Erythroblast (primary cell): ENCODE measurements at regions not wholly inside any gene's neighbourhood (a gene's known extent, or its start where the extent isn't known, plus 50 kb on each side); places are given as distances from the start of the nearest gene placed in this dataset.

Experiments used
- DNase-seq, 2 experiments: peaks; one replicate each; lab custom pipeline; 2025; lab: John Stamatoyannopoulos, UW
- GATA1 ChIP-seq: IDR thresholded peaks from 2 replicates; pipeline ENCODE4 v1.6.1; 2011; ENCODE audit warnings: low read depth, mild to moderate bottlenecking, control low read depth, low read length, moderate library complexity
- POLR2A ChIP-seq: IDR thresholded peaks from 2 replicates; pipeline ENCODE4 v1.6.1; 2011; ENCODE audit warnings: mild to moderate bottlenecking, low read length

DNA sequence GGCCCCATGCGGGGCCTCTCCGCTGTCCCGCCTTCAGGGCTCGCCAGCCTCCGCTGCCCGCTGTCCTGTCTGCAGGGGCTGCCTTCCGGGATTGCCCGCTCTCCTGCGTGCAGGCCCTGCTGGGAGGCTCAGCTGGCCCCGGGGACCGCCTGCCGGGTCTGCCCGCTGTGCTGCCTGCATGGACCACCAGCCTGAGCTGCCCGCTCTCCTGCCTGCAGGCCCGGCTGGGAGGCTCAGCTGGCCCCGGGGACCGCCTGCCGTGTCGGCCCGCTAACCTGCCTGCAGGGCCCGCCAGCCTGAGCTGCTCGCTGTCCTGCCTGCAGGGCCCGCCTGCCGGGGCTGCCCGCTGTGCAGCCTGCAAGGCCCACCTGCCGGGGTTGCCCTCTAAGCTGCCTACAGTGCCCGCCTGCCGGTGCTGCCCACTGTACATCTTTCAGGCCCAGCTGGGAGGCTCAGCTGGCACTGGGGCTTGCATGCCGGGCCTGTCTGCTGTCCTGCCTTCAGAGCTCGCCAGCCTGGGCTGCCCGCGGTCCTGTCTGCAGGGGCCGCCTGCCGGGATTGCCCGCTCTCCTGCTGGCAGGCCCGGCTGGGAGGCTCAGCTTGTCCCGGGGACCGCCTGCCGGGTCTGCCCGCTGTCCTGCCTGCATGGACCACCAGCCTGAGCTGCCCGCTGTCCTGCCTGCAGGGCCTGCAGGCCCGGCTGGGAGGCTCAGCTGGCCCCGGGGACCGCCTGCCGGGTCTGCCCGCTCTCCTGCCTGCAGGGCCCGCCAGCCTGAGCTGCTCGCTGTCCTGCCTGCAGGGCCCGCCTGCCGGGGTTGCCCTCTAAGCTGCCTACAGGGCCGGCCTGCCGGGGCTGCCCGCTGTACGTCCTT, 165.1 kb downstream of the GLRX3 start:
- DNase-seq: peak; percentile 11 to 44
- TF ChIP-seq GATA1 (no peak), POLR2A (no peak)

- DNase-seq: no peak
- no peak for TF ChIP-seq GATA1
- TF ChIP-seq POLR2A: no peak
Observed at GRCh38 chr10:130326954-130327353, 190.8 kb downstream of the GLRX3 start.

DNA sequence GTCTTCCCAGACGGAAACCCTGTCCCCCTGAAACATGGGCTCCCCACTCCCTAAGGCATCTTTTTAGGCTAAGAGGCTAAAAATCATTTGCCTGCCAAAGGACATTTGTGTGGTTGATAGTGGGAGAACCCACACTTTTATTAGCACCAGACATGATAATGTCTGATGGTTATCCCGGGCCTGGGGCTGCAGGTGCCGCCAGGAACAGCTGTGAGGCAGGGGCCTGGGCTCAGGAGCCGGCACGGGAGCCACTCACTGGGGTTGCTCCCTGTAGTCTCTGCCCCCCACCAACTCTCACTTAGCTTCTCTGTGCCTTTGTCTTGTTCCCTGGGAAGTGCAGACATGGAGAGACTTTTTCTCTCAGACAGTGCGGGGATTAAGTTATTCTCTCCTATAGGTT, 193.6 kb downstream of the GLRX3 start:
- no peak for TF ChIP-seq GATA1
- no peak for TF ChIP-seq POLR2A
- no peak for DNase-seq

DNA sequence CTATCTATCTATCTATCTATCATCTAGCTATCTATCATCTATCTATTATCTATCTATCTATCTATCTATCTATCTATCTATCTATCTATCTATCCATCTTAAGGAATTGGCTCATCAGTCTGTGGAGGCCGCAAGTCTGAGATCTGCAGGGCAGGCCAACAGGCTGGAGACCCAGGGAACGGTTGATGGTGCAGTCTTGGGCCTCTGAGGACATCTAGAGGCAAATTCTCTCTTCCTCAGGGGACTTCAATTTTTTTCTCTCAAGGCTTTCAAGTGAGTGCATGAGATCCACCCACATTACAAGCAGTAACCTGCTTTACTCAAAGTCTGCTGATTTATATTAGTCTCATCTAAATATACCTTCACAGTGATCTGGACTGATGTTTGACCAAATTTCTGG, 197.0 kb downstream of the GLRX3 start:
- DNase-seq: peak; percentile 6 to 9
- no peak for TF ChIP-seq GATA1
- TF ChIP-seq POLR2A: no peak

- TF ChIP-seq GATA1: no peak
- TF ChIP-seq POLR2A: no peak
- no peak for DNase-seq
Observed at GRCh38 chr10:130335336-130335735, 199.1 kb downstream of the GLRX3 start.

GRCh38 chr10:130336617-130337304, 200.6 kb downstream of the GLRX3 start:
- no peak for DNase-seq
- TF ChIP-seq GATA1: no peak
- no peak for TF ChIP-seq POLR2A

DNA sequence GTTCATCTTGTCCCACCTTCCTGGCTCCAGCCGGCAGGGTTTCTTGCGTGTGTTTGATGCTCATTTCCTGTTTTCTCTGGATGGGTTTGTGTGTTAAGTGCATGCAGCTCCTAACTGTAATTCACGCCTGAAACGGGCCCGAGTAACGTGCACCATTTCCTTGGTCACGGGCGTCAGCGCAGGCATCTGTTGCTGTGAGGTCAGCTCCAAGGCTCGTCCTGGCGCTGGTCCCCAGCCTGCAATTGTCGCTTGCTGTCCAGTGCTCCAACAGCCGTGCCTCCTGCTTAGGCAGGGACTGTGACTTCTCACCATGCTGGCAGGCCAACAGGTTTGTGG, 201.1 kb downstream of the GLRX3 start:
- no peak for TF ChIP-seq GATA1
- no peak for TF ChIP-seq POLR2A
- no peak for DNase-seq

DNA sequence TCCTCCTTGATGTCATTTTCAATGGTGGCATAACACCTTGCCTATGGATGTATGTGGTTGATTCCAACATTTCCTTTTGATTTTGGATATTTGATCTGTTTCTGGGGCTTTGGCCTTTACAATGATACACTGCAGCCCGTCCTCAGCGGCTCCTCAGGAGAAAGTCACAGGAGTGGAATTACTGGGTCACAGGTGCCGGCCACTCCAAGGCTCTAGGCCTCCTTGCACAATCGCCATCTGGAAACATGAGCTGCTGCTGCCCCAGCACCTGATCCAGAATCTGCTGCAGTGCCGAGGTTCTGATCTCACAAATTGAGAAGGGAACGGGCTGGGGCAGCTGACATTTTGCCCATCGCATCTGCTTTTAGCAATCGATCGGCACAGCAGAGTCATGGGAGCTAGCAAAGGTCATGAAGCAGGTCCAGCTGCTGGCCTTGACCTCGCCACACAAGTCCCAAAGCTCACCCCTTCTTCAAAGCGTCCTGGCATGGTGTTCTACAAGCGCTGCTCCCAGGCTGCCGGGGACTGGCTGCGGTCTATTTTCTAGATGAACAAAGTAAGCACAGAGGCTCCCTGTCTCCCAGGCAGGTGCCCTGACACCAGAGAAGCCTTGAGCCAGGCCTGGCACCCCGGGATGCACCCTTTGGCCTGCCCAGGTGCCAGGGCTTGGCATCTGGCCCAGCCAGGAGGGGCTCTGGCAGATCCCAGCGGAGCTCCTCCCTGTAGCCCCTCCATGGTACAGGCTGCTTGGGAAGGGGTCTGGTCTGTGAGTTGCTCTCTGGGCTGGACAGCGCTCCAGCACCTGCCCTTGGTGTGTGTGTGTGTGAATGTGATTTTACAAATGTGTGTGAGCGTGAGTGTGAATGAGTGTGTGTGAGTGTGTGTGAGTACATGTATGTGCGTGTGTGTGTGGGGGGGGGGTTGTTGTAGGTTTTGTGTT, 201.8 kb downstream of the GLRX3 start:
- TF ChIP-seq GATA1: no peak
- no peak for TF ChIP-seq POLR2A

GRCh38 chr10:130338636-130339024, 202.4 kb downstream of the GLRX3 start:
- no peak for DNase-seq
- TF ChIP-seq GATA1 (no peak), POLR2A (no peak)

More for the DNA sequence above, 201.8 kb downstream of the GLRX3 start:
- no peak for DNase-seq

GRCh38 chr10:130339091-130339490, 202.9 kb downstream of the GLRX3 start:
- TF ChIP-seq POLR2A (no peak), GATA1 (no peak)
- no peak for DNase-seq

DNA sequence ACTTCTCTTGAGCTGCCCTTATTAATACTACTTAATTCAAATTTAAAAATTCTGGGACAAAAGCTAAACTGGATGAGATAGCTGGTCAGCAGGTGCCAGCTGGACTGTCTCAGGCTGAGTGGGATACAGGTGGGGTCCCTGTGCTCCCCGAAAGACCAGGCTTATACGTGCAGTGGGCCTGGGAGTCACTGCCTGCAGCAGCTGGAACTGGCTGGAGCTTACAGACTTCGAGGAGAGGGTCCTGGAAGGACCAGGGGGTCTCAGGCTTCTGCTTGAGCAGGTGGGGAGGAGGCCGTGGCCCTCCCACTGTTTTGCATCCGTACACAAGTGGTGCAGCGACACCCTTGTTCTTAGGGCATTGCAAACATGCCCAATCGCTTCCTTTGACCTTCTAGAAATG, 203.7 kb downstream of the GLRX3 start:
- DNase-seq: no peak

GRCh38 chr10:130340816-130341215, 204.6 kb downstream of the GLRX3 start:
- TF ChIP-seq GATA1: no peak
- no peak for TF ChIP-seq POLR2A
- DNase-seq: no peak

More for the DNA sequence above, 203.7 kb downstream of the GLRX3 start:
- no peak for TF ChIP-seq POLR2A
- TF ChIP-seq GATA1: no peak

DNA sequence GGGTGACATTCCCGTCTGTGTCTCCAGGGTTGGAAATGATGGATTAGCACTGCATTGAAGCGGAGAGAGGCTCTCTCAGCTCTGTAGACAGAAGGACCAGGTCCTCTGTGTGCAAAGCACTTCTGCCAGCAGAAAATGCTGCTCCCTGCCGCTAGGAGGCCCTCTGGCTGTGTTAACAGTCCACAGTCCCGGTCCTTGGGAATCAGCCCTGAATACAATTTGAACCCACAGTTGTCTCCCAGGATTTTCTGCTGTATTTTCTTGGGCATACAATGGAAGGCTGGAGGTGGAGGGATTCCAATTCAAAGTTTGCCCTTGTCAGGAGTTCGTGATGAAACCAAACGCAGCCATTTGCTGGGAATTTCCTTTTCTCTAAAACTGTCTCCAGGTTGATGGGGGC, 205.2 kb downstream of the GLRX3 start:
- TF ChIP-seq GATA1 (no peak), POLR2A (no peak)
- DNase-seq: peak; percentile 4 to 24
